Nephron progenitor cell (in vitro differentiated cells): ENCODE measurements at regions not wholly inside any gene's neighbourhood (a gene's known extent, or its start where the extent isn't known, plus 50 kb on each side); places are given as distances from the start of the nearest gene placed in this dataset.

Experiments used
- DNase-seq: peaks from one replicate; pipeline ENCODE4 v3.0.0; 2021
- H3K27ac Mint-ChIP-seq: 2 replicates; pipeline ENCODE4 v1.8.0; 2021; ENCODE audit warnings: mild to moderate bottlenecking, moderate library complexity, mixed read lengths
- H3K27me3 Mint-ChIP-seq: 2 replicates; pipeline ENCODE4 v1.8.0; 2021; ENCODE audit warnings: mild to moderate bottlenecking, low read depth, mixed read lengths; ENCODE audit not compliant: poor library complexity
- H3K36me3 Mint-ChIP-seq: 2 replicates; pipeline ENCODE4 v1.8.0; 2021; ENCODE audit warnings: low read depth, mixed read lengths
- H3K4me1 Mint-ChIP-seq: 2 replicates; pipeline ENCODE4 v1.8.0; 2021; ENCODE audit warnings: mixed read lengths
- H3K4me3 Mint-ChIP-seq: 2 replicates; pipeline ENCODE4 v1.8.0; 2021; ENCODE audit warnings: mild to moderate bottlenecking, moderate library complexity, mixed read lengths
- H3K9me3 Mint-ChIP-seq: 2 replicates; pipeline ENCODE4 v1.8.0; 2021; ENCODE audit warnings: mild to moderate bottlenecking, moderate library complexity, mixed read lengths
- CTCF ChIP-seq: fragments of 200-600 bp; sonication (generic); IDR thresholded peaks from 2 replicates; pipeline ENCODE4 v1.5.0; 2021; ENCODE audit warnings: antibody characterized with exemption

- Mint-ChIP-seq H3K9me3 (no peaks in the 10 kb centered on the region), H3K27me3 (no peaks in the 10 kb centered on the region), H3K36me3 (no peaks in the 10 kb centered on the region), H3K4me3 (no peak overlapping the region), H3K4me1 (no peaks in the 10 kb centered on the region), H3K27ac (no peak overlapping the region)
- DNase-seq, result no peak
- no peak for TF ChIP-seq CTCF
These were observed 1221.7 kb upstream of the ZEB2 start for GRCh38 chr2:145741636-145742035.

- Mint-ChIP-seq H3K27ac (no peak overlapping the region), H3K36me3 (no peaks in the 10 kb centered on the region), H3K9me3 (no peaks in the 10 kb centered on the region), H3K27me3 (no peaks in the 10 kb centered on the region), H3K4me1 (no peaks in the 10 kb centered on the region), H3K4me3 (no peak overlapping the region)
- DNase-seq, result no peak
- no peak for TF ChIP-seq CTCF
These were observed 1221.3 kb upstream of the ZEB2 start for GRCh38 chr2:145741181-145741580.

GRCh38 chr2:145740302-145740701 lies 1220.4 kb upstream of the ZEB2 start:
- Mint-ChIP-seq H3K36me3 (no peaks in the 10 kb centered on the region), H3K27ac (peak overlapping the region; percentile 46), H3K4me1 (no peaks in the 10 kb centered on the region), H3K4me3 (no peak overlapping the region), H3K27me3 (no peaks in the 10 kb centered on the region), H3K9me3 (no peaks in the 10 kb centered on the region)
- DNase-seq, result no peak
- no peak for TF ChIP-seq CTCF

GRCh38 chr2:145739681-145740080 lies 1219.8 kb upstream of the ZEB2 start:
- no peaks in the 10 kb centered on the region for H3K4me1 Mint-ChIP-seq
- H3K9me3 Mint-ChIP-seq, result no peaks in the 10 kb centered on the region
- no peak overlapping the region for H3K4me3 Mint-ChIP-seq
- H3K36me3 Mint-ChIP-seq, result no peaks in the 10 kb centered on the region
- no peak for TF ChIP-seq CTCF
- H3K27ac Mint-ChIP-seq, result no peak overlapping the region
- no peaks in the 10 kb centered on the region for H3K27me3 Mint-ChIP-seq
- DNase-seq, result no peak

GRCh38 chr2:145736871-145737270 lies 1217.0 kb upstream of the ZEB2 start:
- no peak overlapping the region for H3K27ac Mint-ChIP-seq

More at GRCh38 chr2:145736871-145737270, 1217.0 kb upstream of the ZEB2 start:
- H3K4me3 Mint-ChIP-seq, result no peak overlapping the region
- H3K36me3 Mint-ChIP-seq, result no peaks in the 10 kb centered on the region
- no peak for TF ChIP-seq CTCF
- H3K4me1 Mint-ChIP-seq, result no peaks in the 10 kb centered on the region
- no peaks in the 10 kb centered on the region for H3K9me3 Mint-ChIP-seq
- no peaks in the 10 kb centered on the region for H3K27me3 Mint-ChIP-seq
- DNase-seq, result no peak
